Retinal pigment epithelial cell (primary cell): ENCODE measurements at regions not wholly inside any gene's neighbourhood (a gene's known extent, or its start where the extent isn't known, plus 50 kb on each side); places are given as distances from the start of the nearest gene placed in this dataset.

Experiments used
- DNase-seq: peaks from one replicate; pipeline ENCODE4 v3.0.0-alpha.2; 2010; ENCODE audit warnings: low read depth
- H3K4me3 ChIP-seq: 2 replicates; pipeline ENCODE4 v1.5.1; 2011; ENCODE audit warnings: mild to moderate bottlenecking, low read length, control low read depth, moderate library complexity
- TF ChIP-seq, protein P1 (sequence below): conservative IDR thresholded peaks from 2 replicates; pipeline ENCODE4 v1.5.1; 2011; ENCODE audit warnings: low read depth, low read length, control low read depth, inconsistent platforms

DNA sequence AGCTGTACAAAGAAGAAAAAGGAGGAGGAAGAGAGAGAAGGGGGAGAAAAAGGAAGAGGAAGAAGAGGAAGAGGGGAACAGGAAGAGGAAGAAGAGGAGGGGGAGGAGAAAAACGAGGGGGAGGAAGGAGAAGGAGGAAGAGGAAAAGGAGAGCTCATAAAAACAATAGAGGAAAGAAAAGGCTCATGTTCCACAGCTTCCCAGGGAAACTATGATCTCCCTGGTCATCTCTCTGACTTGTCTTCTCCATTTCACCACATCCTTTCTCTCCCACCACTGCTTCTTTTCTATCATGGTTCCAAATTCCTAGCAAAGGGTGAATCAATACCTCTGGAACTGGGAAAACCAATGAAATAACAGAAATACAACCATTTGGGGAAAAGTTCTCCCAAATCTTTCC lies 254.1 kb upstream of the ERCC4 start:
- no peak overlapping the region for H3K4me3 ChIP-seq
- DNase-seq: no peak
- TF ChIP-seq, protein P1, sequence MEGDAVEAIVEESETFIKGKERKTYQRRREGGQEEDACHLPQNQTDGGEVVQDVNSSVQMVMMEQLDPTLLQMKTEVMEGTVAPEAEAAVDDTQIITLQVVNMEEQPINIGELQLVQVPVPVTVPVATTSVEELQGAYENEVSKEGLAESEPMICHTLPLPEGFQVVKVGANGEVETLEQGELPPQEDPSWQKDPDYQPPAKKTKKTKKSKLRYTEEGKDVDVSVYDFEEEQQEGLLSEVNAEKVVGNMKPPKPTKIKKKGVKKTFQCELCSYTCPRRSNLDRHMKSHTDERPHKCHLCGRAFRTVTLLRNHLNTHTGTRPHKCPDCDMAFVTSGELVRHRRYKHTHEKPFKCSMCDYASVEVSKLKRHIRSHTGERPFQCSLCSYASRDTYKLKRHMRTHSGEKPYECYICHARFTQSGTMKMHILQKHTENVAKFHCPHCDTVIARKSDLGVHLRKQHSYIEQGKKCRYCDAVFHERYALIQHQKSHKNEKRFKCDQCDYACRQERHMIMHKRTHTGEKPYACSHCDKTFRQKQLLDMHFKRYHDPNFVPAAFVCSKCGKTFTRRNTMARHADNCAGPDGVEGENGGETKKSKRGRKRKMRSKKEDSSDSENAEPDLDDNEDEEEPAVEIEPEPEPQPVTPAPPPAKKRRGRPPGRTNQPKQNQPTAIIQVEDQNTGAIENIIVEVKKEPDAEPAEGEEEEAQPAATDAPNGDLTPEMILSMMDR: no peak

DNA sequence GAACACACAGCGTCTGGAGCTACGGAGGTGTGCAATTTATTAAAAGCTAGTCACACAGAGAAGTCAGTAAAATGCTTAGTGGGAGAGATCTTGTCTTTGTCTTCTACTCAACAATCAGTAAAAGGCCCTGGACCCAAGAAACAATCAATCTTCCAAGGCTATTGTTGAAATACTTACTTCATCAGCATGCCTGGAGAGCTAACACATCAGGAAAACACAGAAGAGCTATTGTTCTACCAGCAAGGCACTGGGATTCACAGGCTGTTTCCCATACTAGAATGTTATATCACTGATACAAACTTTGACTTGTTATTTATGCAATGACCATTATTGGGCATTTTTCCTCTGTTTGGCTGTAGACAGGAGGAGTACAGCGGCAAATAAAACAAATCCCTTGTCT lies 247.8 kb upstream of the ERCC4 start:
- TF ChIP-seq, protein P1: no peak
- no peak overlapping the region for H3K4me3 ChIP-seq
- DNase-seq: no peak

- no peak overlapping the region for H3K4me3 ChIP-seq
- TF ChIP-seq, protein P1: no peak
- DNase-seq: no peak
These were observed 239.7 kb upstream of the ERCC4 start for GRCh38 chr16:13680021-13680889.

DNA sequence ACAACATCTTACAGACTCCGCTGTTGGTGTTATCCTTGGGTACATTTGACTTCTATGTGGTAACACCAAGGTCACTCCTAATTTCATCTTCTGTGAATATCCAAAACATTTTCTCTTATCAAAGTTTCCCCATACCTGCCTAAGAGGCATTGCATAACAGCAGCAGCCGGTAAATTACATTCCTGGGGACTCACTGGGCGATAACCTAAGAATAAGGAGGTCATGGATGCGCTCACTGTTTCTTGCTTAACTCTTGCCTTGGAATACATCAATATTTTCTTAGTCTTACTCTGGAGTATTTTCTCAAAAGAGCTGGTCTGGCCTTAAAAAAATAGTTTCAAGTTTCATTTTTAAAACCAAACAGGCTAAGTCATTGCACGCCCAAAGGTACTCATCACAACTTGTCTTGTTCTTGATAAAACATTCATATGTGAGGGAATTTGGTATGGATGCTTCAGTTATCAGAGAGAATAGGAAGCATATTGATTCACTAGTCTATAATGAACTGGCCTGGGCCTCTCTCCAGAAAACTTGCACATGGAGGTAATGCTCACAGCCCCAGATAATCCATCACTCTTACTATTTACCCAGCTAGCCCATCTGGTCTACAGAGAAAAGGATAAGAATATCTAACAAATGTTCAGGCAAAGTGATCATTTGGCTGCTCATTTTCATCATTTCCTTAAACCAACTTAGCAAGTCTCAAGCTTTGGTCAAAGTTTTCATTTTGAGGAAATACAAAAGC lies 235.0 kb upstream of the ERCC4 start:
- no peak for DNase-seq
- TF ChIP-seq, protein P1: no peak
- H3K4me3 ChIP-seq: no peak overlapping the region

- DNase-seq: no peak
- no peak overlapping the region for H3K4me3 ChIP-seq
- TF ChIP-seq, protein P1: no peak
These were observed 223.9 kb upstream of the ERCC4 start for GRCh38 chr16:13696017-13696416.

- DNase-seq: no peak
- no peak overlapping the region for H3K4me3 ChIP-seq
- TF ChIP-seq, protein P1: no peak
These were observed 222.9 kb upstream of the ERCC4 start for GRCh38 chr16:13697013-13697412.
